Tibial nerve (tissue), 4 donors: ENCODE measurements at regions not wholly inside any gene's neighbourhood (a gene's known extent, or its start where the extent isn't known, plus 50 kb on each side); places are given as distances from the start of the nearest gene placed in this dataset.

Experiments
- DNase-seq, 2 donors: peaks; one replicate each; pipeline ENCODE4 v3.0.0-alpha.2; 2019; ENCODE audit warnings: low spot score in 2 of 2
- H3K27ac ChIP-seq, 4 donors: fragments of 200-600 bp; sonication (generic) in 3 of 4; one replicate each; pipeline ENCODE4 v1.5.1; 2017 to 2019; ENCODE audit warnings: mild to moderate bottlenecking in 1 of 4
- H3K27me3 ChIP-seq, 2 donors: fragments of 200-600 bp; sonication (generic) in 1 of 2; one replicate each; pipeline versions ENCODE4 v1.5.1 to v1.6.0; 2017 to 2019
- H3K36me3 ChIP-seq, 3 donors: fragments of 200-600 bp; sonication (generic); one replicate each; pipeline ENCODE4 v1.5.1; 2018 to 2019
- H3K4me1 ChIP-seq, 4 donors: fragments of 200-600 bp; sonication (generic) in 3 of 4; one replicate each; pipeline ENCODE4 v1.5.1; 2017 to 2019
- H3K4me3 ChIP-seq, 4 donors: fragments of 200-600 bp; sonication (generic) in 3 of 4; one replicate each; pipeline ENCODE4 v1.5.1; 2017 to 2019; ENCODE audit warnings: mild to moderate bottlenecking in 1 of 4, moderate library complexity in 1 of 4
- H3K9me3 ChIP-seq, 4 donors: fragments of 200-600 bp; sonication (generic) in 3 of 4; one replicate each; pipeline ENCODE4 v1.5.1; 2017 to 2019
- CTCF ChIP-seq, 5 experiments: fragments of 200-600 bp in 3 of 5; fragments of 450-650 bp in 2 of 5; sonication (generic) in 3 of 5; IDR thresholded peaks; one replicate each; pipeline ENCODE4 v1.5.1; 2016 to 2019; ENCODE audit warnings: antibody characterized with exemption in 5 of 5, mild to moderate bottlenecking in 3 of 5, moderate library complexity in 2 of 5
- EP300 ChIP-seq, 2 donors: sonication (generic); formaldehyde crosslinking; IDR thresholded peaks; one replicate each; pipeline ENCODE4 v1.6.1; 2017; ENCODE audit warnings: antibody characterized with exemption in 2 of 2, mild to moderate bottlenecking in 1 of 2
- POLR2A ChIP-seq, 2 donors: fragments of 450-650 bp; IDR thresholded peaks; one replicate each; pipeline ENCODE4 v1.6.1; 2017; ENCODE audit warnings: antibody characterized with exemption in 2 of 2, mild to moderate bottlenecking in 2 of 2, moderate library complexity in 2 of 2
- WGBS, 2 donors: methylation state at CpG; one replicate each; pipeline ENCODE4 v1.1.5; 2018; 5-methylcytosine and 5-hydroxymethylcytosine counted together

GRCh38 chrX:46208225-46208854, 336.9 kb downstream of the ZNF674 start:
- H3K4me1 ChIP-seq, result no peaks in the 10 kb centered on the region
- H3K36me3 ChIP-seq, result no peaks in the 10 kb centered on the region
- no peak overlapping the region for H3K27ac ChIP-seq
- H3K4me3 ChIP-seq, result no peak overlapping the region
- no peaks in the 10 kb centered on the region for H3K9me3 ChIP-seq
- 45 to 62% methylated on average over 2 of the region's 2 CpGs for WGBS, 2 donors
- no peak for DNase-seq
- H3K27me3 ChIP-seq, result no peaks in the 10 kb centered on the region
- TF ChIP-seq CTCF (IDR thresholded peaks at IDR 0.05), result no peak
- no peak for TF ChIP-seq POLR2A (IDR thresholded peaks at IDR 0.05)
- no peak for TF ChIP-seq EP300 (IDR thresholded peaks at IDR 0.05)

GRCh38 chrX:46204721-46205422, 340.3 kb downstream of the ZNF674 start:
- no peak for DNase-seq
- H3K9me3 ChIP-seq, result no peaks in the 10 kb centered on the region
- H3K4me3 ChIP-seq, result no peak overlapping the region
- no peaks in the 10 kb centered on the region for H3K4me1 ChIP-seq
- WGBS, 2 donors, result 89 to 90% methylated on average over 1 of the region's 1 CpG
- no peak for TF ChIP-seq EP300 (IDR thresholded peaks at IDR 0.05)
- no peak for TF ChIP-seq POLR2A (IDR thresholded peaks at IDR 0.05)
- TF ChIP-seq CTCF (IDR thresholded peaks at IDR 0.05), result no peak
- no peak overlapping the region for H3K27ac ChIP-seq
- H3K27me3 ChIP-seq, result no peaks in the 10 kb centered on the region
- H3K36me3 ChIP-seq, result no peaks in the 10 kb centered on the region

GRCh38 chrX:46202733-46203514, 342.3 kb downstream of the ZNF674 start:
- TF ChIP-seq EP300 (IDR thresholded peaks at IDR 0.05), result no peak
- TF ChIP-seq CTCF (IDR thresholded peaks at IDR 0.05), result no peak
- no peak overlapping the region for H3K4me3 ChIP-seq
- no peaks in the 10 kb centered on the region for H3K4me1 ChIP-seq
- H3K27me3 ChIP-seq, result no peaks in the 10 kb centered on the region
- H3K9me3 ChIP-seq, result no peaks in the 10 kb centered on the region
- WGBS, 2 donors, result 72 to 75% methylated on average over 9 to 10 of the region's 10 CpGs
- DNase-seq, result no peak
- H3K27ac ChIP-seq, result no peak overlapping the region
- no peaks in the 10 kb centered on the region for H3K36me3 ChIP-seq

- 49 to 70% methylated on average over 1 of the region's 1 CpG for WGBS, 2 donors
Measured at GRCh38 chrX:46200413-46200812, 344.8 kb downstream of the ZNF674 start.

More at GRCh38 chrX:46200413-46200812, 344.8 kb downstream of the ZNF674 start:
- Histone ChIP-seq H3K27ac (no peak overlapping the region), H3K27me3 (no peaks in the 10 kb centered on the region), H3K4me3 (no peak overlapping the region), H3K36me3 (no peaks in the 10 kb centered on the region), H3K9me3 (no peaks in the 10 kb centered on the region), H3K4me1 (no peaks in the 10 kb centered on the region)
- no peak for TF ChIP-seq EP300 (IDR thresholded peaks at IDR 0.05)
- TF ChIP-seq CTCF (IDR thresholded peaks at IDR 0.05), result no peak
- no peak for TF ChIP-seq POLR2A (IDR thresholded peaks at IDR 0.05)
- no peak for DNase-seq
